ENCODE measurements at regions not wholly inside any gene's neighbourhood (a gene's known extent, or its start where the extent isn't known, plus 50 kb on each side); places are given as distances from the start of the nearest gene placed in this dataset.

DNA sequence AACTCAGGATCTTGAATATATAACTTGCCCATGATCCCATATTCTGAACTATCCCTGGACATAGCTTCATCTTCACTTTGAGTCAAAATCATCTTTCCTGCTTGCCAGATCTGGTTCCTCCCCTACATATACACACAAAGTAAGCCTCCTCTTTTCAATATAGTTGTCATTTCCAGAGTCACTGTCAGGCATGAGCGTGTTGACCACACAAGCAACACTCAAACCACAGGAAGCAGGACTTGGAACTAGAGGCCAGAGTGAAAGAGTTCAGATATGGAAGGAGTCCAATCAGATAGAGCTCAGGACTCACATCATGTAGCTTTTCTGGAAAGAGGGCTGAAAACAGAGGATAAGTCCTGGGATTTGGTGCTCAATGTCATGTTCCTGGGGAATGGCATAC lies 1140.6 kb downstream of the BCL11B start:
- DNase-seq (no peak), ATAC-seq (ENCODE audit: low read depth) (no peak)
- no peak overlapping the region for H2AK9ac ChIP-seq (replicated peaks; ENCODE audit: low read depth, low read length, poor library complexity)
- peaks cover 20% of the 10 kb centered on the region for H3K9me3 ChIP-seq (ENCODE audit: control insufficient read depth, insufficient read depth, low read length)
- no peaks in the 10 kb centered on the region for H3K4me1 ChIP-seq (ENCODE audit: control insufficient read depth, insufficient read depth, low read length)
- H3K79me1 ChIP-seq (ENCODE audit: low read depth in 1 of 2, low read length in 2 of 2) = no peaks in the 10 kb centered on the region
- no peaks in the 10 kb centered on the region for H3K36me3 ChIP-seq (ENCODE audit: control insufficient read depth, insufficient read depth, low read length)
- no peak overlapping the region for H3K4me3 ChIP-seq (ENCODE audit: insufficient read depth, low read depth, low read length)
- no TSS peak for BruUV-seq (replicated peaks)
- no peak overlapping the region for H2BK5ac ChIP-seq (ENCODE audit: low read depth, low read length, poor library complexity, severe bottlenecking)
- intact Hi-C loops (cut with micrococcal nuclease) = no loop called here
- in situ Hi-C loops (cut with MboI; ENCODE audit: low sequenced_read_pairs) = no loop called here
- no CpG with 5 or more reads among the region's 1 CpG for WGBS, 2 experiments (ENCODE audit: extremely low coverage in 2 of 2, insufficient read length in 1 of 2)
- no peak overlapping the region for H2AFZ ChIP-seq (replicated peaks; ENCODE audit: low read length, poor library complexity)
- TF ChIP-seq MAZ (IDR thresholded peaks at IDR 0.05; ENCODE audit: borderline replicate concordance, low read depth, low read length) (no peak), BHLHE40 (IDR thresholded peaks at IDR 0.05; ENCODE audit: low read depth, low read length) (no peak), SMC3 (IDR thresholded peaks at IDR 0.05; ENCODE audit: low read depth, low read length) (no peak), RCOR1 (IDR thresholded peaks at IDR 0.05; ENCODE audit: insufficient replicate concordance, low read length) (no peak), NFE2L2 (IDR thresholded peaks at IDR 0.05; ENCODE audit: low read depth, low read length) (no peak), POLR2A (IDR thresholded peaks at IDR 0.05; ENCODE audit: low read depth, low read length) (no peak), MAFK (IDR thresholded peaks at IDR 0.05; ENCODE audit: low read depth, low read length) (no peak), FOS (IDR thresholded peaks at IDR 0.05; ENCODE audit: low read depth, low read length) (no peak), RAD21 (IDR thresholded peaks at IDR 0.05; ENCODE audit: low read length) (no peak), MXI1 (IDR thresholded peaks at IDR 0.05; ENCODE audit: borderline replicate concordance, low read depth, low read length) (no peak), RFX5 (IDR thresholded peaks at IDR 0.05; ENCODE audit: low read depth, low read length) (no peak), CHD1 (IDR thresholded peaks at IDR 0.05; ENCODE audit: low read depth, low read length) (no peak), CEBPB (IDR thresholded peaks at IDR 0.05; ENCODE audit: low read depth, low read length) (no peak)
- TF ChIP-seq, protein P1, sequence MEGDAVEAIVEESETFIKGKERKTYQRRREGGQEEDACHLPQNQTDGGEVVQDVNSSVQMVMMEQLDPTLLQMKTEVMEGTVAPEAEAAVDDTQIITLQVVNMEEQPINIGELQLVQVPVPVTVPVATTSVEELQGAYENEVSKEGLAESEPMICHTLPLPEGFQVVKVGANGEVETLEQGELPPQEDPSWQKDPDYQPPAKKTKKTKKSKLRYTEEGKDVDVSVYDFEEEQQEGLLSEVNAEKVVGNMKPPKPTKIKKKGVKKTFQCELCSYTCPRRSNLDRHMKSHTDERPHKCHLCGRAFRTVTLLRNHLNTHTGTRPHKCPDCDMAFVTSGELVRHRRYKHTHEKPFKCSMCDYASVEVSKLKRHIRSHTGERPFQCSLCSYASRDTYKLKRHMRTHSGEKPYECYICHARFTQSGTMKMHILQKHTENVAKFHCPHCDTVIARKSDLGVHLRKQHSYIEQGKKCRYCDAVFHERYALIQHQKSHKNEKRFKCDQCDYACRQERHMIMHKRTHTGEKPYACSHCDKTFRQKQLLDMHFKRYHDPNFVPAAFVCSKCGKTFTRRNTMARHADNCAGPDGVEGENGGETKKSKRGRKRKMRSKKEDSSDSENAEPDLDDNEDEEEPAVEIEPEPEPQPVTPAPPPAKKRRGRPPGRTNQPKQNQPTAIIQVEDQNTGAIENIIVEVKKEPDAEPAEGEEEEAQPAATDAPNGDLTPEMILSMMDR (conservative IDR thresholded peaks at IDR 0.05; ENCODE audit: low read depth, low read length) = no peak
- TF ChIP-seq, protein P2, sequence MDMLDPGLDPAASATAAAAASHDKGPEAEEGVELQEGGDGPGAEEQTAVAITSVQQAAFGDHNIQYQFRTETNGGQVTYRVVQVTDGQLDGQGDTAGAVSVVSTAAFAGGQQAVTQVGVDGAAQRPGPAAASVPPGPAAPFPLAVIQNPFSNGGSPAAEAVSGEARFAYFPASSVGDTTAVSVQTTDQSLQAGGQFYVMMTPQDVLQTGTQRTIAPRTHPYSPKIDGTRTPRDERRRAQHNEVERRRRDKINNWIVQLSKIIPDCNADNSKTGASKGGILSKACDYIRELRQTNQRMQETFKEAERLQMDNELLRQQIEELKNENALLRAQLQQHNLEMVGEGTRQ (IDR thresholded peaks at IDR 0.05; ENCODE audit: low read depth, low read length) = no peak
- TF ChIP-seq, protein P3, sequence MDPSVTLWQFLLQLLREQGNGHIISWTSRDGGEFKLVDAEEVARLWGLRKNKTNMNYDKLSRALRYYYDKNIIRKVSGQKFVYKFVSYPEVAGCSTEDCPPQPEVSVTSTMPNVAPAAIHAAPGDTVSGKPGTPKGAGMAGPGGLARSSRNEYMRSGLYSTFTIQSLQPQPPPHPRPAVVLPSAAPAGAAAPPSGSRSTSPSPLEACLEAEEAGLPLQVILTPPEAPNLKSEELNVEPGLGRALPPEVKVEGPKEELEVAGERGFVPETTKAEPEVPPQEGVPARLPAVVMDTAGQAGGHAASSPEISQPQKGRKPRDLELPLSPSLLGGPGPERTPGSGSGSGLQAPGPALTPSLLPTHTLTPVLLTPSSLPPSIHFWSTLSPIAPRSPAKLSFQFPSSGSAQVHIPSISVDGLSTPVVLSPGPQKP (IDR thresholded peaks at IDR 0.05; ENCODE audit: borderline replicate concordance, low read depth, low read length) = no peak
- H2BK20ac ChIP-seq (ENCODE audit: low read depth, low read length) = no peak overlapping the region
- no peak overlapping the region for H2BK120ac ChIP-seq (ENCODE audit: low read depth, low read length)
- H4K5ac ChIP-seq (ENCODE audit: low read depth, low read length) = no peak overlapping the region
- H3K4me2 ChIP-seq (ENCODE audit: low read depth, low read length) = no peak overlapping the region
- no peak overlapping the region for H2AK5ac ChIP-seq (ENCODE audit: low read depth, low read length)
- POLR2A ChIA-PET (ENCODE audit: unreplicated experiment) = no interaction called here
- CTCF ChIA-PET = no interaction called here
- dilution Hi-C loops (cut with HindIII; ENCODE audit: low sequenced_read_pairs, unreplicated experiment) = no loop called here
- no peak overlapping the region for H4K91ac ChIP-seq (ENCODE audit: insufficient read depth, low read depth, low read length)
- H3K56ac ChIP-seq (ENCODE audit: extremely low read depth, insufficient read depth, low read length) = no peak overlapping the region
- no peak overlapping the region for H3K14ac ChIP-seq (replicated peaks; ENCODE audit: low read depth, low read length)
- H4K8ac ChIP-seq (ENCODE audit: low read depth in 2 of 2, low read length in 2 of 2) = no peak overlapping the region
- no peaks in the 10 kb centered on the region for H3K27me3 ChIP-seq (ENCODE audit: control insufficient read depth, insufficient read depth, low read length)
- H3K9ac ChIP-seq (ENCODE audit: low read depth, low read length) = no peak overlapping the region
- no peak overlapping the region for H3K18ac ChIP-seq (ENCODE audit: low read depth, low read length)
- H3K9me1 ChIP-seq (ENCODE audit: insufficient read depth, low read length) = no peaks in the 10 kb centered on the region
- H3K27ac ChIP-seq (ENCODE audit: insufficient read depth, low read length) = no peak overlapping the region
- no peak overlapping the region for H2BK15ac ChIP-seq (ENCODE audit: low read depth, low read length)
- no peak overlapping the region for H3K4ac ChIP-seq (ENCODE audit: low read depth, low read length)
- no peak overlapping the region for H3K23ac ChIP-seq (ENCODE audit: low read depth, low read length)
- H4K20me1 ChIP-seq (ENCODE audit: insufficient read depth, low read length) = no peaks in the 10 kb centered on the region

Measured in IMR-90 (cell line).